Left lung (tissue), 4 donors: ENCODE measurements at regions not wholly inside any gene's neighbourhood (a gene's known extent, or its start where the extent isn't known, plus 50 kb on each side); places are given as distances from the start of the nearest gene placed in this dataset.

Experiments used
- ATAC-seq: fragments of 200-7000 bp; cut with Tn5 transposase; one replicate; pipeline ENCODE4 v1.9.1; 2020; ENCODE audit warnings: moderate library complexity
- DNase-seq, 4 donors: peaks; one replicate each; pipeline ENCODE4 v3.0.0-alpha.2; 2013 to 2020
- H3K27ac ChIP-seq, 2 donors: fragments of 200-600 bp; sonication (generic) in 1 of 2; one replicate each; pipeline versions ENCODE4 v1.5.0 to v1.8.0; 2020 to 2021
- H3K27me3 ChIP-seq, 2 donors: fragments of 200-600 bp; sonication (generic) in 1 of 2; one replicate each; pipeline versions ENCODE4 v1.5.0 to v1.8.0; 2020 to 2021
- H3K36me3 ChIP-seq, 2 donors: fragments of 200-600 bp; sonication (generic) in 1 of 2; one replicate each; pipeline versions ENCODE4 v1.5.0 to v1.8.0; 2020 to 2021
- H3K4me1 ChIP-seq, 2 donors: fragments of 200-600 bp; one replicate each; pipeline ENCODE4 v1.8.0; 2021
- H3K4me3 ChIP-seq, 2 donors: fragments of 200-600 bp; sonication (generic) in 1 of 2; one replicate each; pipeline versions ENCODE4 v1.5.0 to v1.8.0; 2020 to 2021; ENCODE audit warnings: mild to moderate bottlenecking in 1 of 2
- H3K9me3 ChIP-seq, 2 donors: fragments of 200-600 bp; sonication (generic) in 1 of 2; one replicate each; pipeline versions ENCODE4 v1.5.0 to v1.8.0; 2020 to 2021
- intact Hi-C, 2 donors: fragments of 100-400 bp; cut with DNase I; formaldehyde crosslinking; loops; one replicate each; pipeline versions ENCODE4 v1.11.2 to v1.14.2; 2022
- TF ChIP-seq, protein P1 (sequence below), 2 donors: fragments of 200-600 bp; sonication (generic) in 1 of 2; IDR thresholded peaks; one replicate each; pipeline versions ENCODE4 v1.5.0 to v1.8.0; 2021; ENCODE audit warnings: antibody characterized with exemption in 2 of 2
- donor health status: DM: no; HTN: yes; CAD: no.
- donor health status: DM: no; HTN: no; CAD: no.

GRCh38 chr1:5709461-5709975, 282.7 kb downstream of the NPHP4 start:
- H3K36me3 ChIP-seq, result no peaks in the 10 kb centered on the region
- peaks cover 0 to 41% of the 10 kb centered on the region in 2 donors for H3K27me3 ChIP-seq
- TF ChIP-seq, protein P1, sequence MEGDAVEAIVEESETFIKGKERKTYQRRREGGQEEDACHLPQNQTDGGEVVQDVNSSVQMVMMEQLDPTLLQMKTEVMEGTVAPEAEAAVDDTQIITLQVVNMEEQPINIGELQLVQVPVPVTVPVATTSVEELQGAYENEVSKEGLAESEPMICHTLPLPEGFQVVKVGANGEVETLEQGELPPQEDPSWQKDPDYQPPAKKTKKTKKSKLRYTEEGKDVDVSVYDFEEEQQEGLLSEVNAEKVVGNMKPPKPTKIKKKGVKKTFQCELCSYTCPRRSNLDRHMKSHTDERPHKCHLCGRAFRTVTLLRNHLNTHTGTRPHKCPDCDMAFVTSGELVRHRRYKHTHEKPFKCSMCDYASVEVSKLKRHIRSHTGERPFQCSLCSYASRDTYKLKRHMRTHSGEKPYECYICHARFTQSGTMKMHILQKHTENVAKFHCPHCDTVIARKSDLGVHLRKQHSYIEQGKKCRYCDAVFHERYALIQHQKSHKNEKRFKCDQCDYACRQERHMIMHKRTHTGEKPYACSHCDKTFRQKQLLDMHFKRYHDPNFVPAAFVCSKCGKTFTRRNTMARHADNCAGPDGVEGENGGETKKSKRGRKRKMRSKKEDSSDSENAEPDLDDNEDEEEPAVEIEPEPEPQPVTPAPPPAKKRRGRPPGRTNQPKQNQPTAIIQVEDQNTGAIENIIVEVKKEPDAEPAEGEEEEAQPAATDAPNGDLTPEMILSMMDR (IDR thresholded peaks at IDR 0.05), result no peak
- H3K9me3 ChIP-seq, result peaks cover 0 to 4% of the 10 kb centered on the region in 2 donors
- intact Hi-C loops, result no loop called here
- DNase-seq, result peak in 2 of 4 donors; percentile 11 to 21
- H3K4me1 ChIP-seq, result no peaks in the 10 kb centered on the region
- H3K27ac ChIP-seq, result no peak overlapping the region
- H3K4me3 ChIP-seq, result no peak overlapping the region
- no peak for ATAC-seq

DNA sequence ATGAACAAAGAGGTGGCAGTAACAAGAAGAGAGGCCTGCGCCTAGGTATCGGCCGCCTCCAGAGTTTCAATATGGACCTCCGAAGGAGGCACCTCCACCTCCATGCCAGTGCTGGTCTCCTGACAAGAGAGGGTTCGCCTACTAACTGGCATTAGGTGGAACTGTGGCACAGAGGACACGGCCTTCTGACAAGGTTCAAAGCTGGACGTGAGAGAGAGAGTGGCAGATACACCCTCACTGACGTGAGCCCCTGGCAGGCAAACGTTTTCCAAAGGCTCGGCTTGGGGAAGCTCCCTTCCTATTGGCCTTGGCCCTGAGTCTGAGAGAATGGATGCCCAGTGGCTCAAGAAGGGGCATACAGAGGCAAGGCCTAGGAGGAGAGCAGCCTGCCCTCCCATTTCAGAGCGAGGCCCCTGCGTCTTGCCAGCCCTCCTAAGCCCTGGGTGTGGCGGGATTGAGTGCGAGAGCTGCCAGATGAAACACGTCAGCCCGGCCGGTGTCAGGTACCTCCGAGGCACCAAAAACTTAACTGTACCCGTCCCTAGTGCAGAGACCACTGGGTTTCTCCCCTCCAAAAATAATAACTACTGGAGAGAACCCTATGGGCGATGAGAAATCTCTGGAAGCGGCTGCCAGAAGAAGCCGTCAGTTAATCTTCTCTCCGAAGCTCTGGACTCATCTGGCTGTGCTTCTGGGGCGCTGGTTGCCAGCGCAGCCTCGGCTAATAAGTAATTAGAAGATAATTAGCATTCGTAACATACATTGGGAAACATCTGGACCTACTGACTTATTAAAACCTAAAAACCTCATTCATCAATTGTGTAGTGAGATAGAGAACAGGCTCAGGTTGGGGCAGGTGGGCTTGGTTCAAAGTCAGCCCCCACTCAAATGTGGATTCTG, 283.6 kb downstream of the NPHP4 start:
- Histone ChIP-seq H3K4me3 (no peak overlapping the region), H3K4me1 (no peaks in the 10 kb centered on the region), H3K27ac (no peak overlapping the region), H3K36me3 (no peaks in the 10 kb centered on the region), H3K27me3 (peaks cover 0 to 49% of the 10 kb centered on the region in 2 donors), H3K9me3 (peaks cover 0 to 4% of the 10 kb centered on the region in 2 donors)
- intact Hi-C loops, result no loop called here
- DNase-seq (peak in 2 of 4 donors; percentile 19 to 45), ATAC-seq (no peak)
- TF ChIP-seq, protein P1 (IDR thresholded peaks at IDR 0.05), result no peak

GRCh38 chr1:5707566-5708345, 284.5 kb downstream of the NPHP4 start:
- no peaks in the 10 kb centered on the region for H3K9me3 ChIP-seq
- H3K36me3 ChIP-seq, result no peaks in the 10 kb centered on the region
- TF ChIP-seq, protein P1 (IDR thresholded peaks at IDR 0.05), result no peak
- DNase-seq (peak in 2 of 4 donors; percentile 15 to 28), ATAC-seq (no peak)
- H3K27me3 ChIP-seq, result peaks cover 0 to 47% of the 10 kb centered on the region in 2 donors
- H3K4me3 ChIP-seq, result no peak overlapping the region
- no peaks in the 10 kb centered on the region for H3K4me1 ChIP-seq
- no peak overlapping the region for H3K27ac ChIP-seq
- intact Hi-C loops, result no loop called here

GRCh38 chr1:5706239-5706638, 286.0 kb downstream of the NPHP4 start:
- no peaks in the 10 kb centered on the region for H3K9me3 ChIP-seq
- no peaks in the 10 kb centered on the region for H3K36me3 ChIP-seq
- intact Hi-C loops, result no loop called here
- no peak overlapping the region for H3K27ac ChIP-seq
- no peaks in the 10 kb centered on the region for H3K4me1 ChIP-seq
- peaks cover 0 to 40% of the 10 kb centered on the region in 2 donors for H3K27me3 ChIP-seq
- no peak for ATAC-seq
- TF ChIP-seq, protein P1 (IDR thresholded peaks at IDR 0.05), result no peak
- no peak overlapping the region for H3K4me3 ChIP-seq
- DNase-seq, result peak in 2 of 4 donors; percentile 4 to 10

DNA sequence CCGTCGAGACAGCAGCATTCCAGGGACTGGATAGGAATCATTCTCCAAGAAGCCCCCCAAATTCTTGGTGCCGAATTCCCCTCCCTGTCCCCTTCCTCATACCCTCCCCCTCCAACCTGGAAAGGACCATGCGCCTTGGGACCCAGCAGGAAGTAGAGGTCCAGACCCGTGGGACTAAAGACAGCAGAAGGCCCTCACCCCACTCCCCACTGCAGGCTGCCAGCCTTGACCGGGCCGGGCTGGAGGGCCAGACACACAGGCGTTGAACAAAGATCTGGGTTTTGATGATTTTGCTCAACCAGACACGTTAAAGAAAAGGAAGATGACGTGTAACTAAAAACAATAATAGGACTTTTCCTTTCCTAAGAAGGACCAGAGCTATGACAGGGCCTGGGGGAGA, 286.5 kb downstream of the NPHP4 start:
- H3K27ac ChIP-seq, result no peak overlapping the region
- H3K36me3 ChIP-seq, result no peaks in the 10 kb centered on the region
- no peak overlapping the region for H3K4me3 ChIP-seq
- intact Hi-C loops, result no loop called here
- H3K4me1 ChIP-seq, result no peaks in the 10 kb centered on the region
- TF ChIP-seq, protein P1 (IDR thresholded peaks at IDR 0.05), result no peak
- ATAC-seq (no peak), DNase-seq (peak in 1 of 4 donors; percentile 16)
- H3K27me3 ChIP-seq, result peaks cover 0 to 40% of the 10 kb centered on the region in 2 donors
- no peaks in the 10 kb centered on the region for H3K9me3 ChIP-seq
